Aorta (tissue), 5 donors: ENCODE measurements at regions not wholly inside any gene's neighbourhood (a gene's known extent, or its start where the extent isn't known, plus 50 kb on each side); places are given as distances from the start of the nearest gene placed in this dataset.

Source experiments
- ATAC-seq: fragments of 200-7000 bp; cut with Tn5 transposase; one replicate; pipeline ENCODE4 v1.9.1; 2022; ENCODE audit warnings: moderate library complexity; ENCODE audit not compliant: low FRiP score
- DNase-seq, 2 donors: peaks; one replicate each; pipeline ENCODE4 v3.0.0-alpha.2; 2020
- H3K27ac ChIP-seq, 2 donors: one replicate each; pipeline ENCODE4 v1.5.1; 2013; ENCODE audit warnings: low read length in 2 of 2, mild to moderate bottlenecking in 2 of 2, moderate library complexity in 2 of 2, control low read depth in 1 of 2, inconsistent platforms in 1 of 2, low read depth in 1 of 2
- H3K27me3 ChIP-seq, 2 donors: one replicate each; pipeline ENCODE4 v1.6.1; 2013; ENCODE audit warnings: control low read depth in 1 of 2, low read length in 1 of 2, mild to moderate bottlenecking in 1 of 2, moderate library complexity in 1 of 2; ENCODE audit not compliant: insufficient read depth in 2 of 2, control insufficient read depth in 1 of 2
- H3K36me3 ChIP-seq, 2 donors: one replicate each; pipeline ENCODE4 v1.6.1; 2013; ENCODE audit warnings: control low read depth in 1 of 2, low read length in 1 of 2, mild to moderate bottlenecking in 1 of 2; ENCODE audit not compliant: insufficient read depth in 2 of 2, control insufficient read depth in 1 of 2
- H3K4me1 ChIP-seq, 2 donors: one replicate each; pipeline ENCODE4 v1.6.1; 2013; ENCODE audit warnings: low read length in 2 of 2, control low read depth in 1 of 2, mild to moderate bottlenecking in 1 of 2, moderate library complexity in 1 of 2; ENCODE audit not compliant: insufficient read depth in 2 of 2, control insufficient read depth in 1 of 2
- H3K4me3 ChIP-seq, 2 donors: one replicate each; pipeline ENCODE4 v1.5.1; 2013; ENCODE audit warnings: low read length in 2 of 2, control low read depth in 1 of 2, mild to moderate bottlenecking in 1 of 2
- H3K9me3 ChIP-seq: one replicate; pipeline ENCODE4 v1.6.1; 2013; ENCODE audit warnings: mild to moderate bottlenecking, low read length; ENCODE audit not compliant: control insufficient read depth
- WGBS, 2 donors: extraction: QIAGEN DNeasy Blood & Tissue Kit; methylation state at CpG; one replicate each; pipeline ENCODE4 v1.1.7; 2013; 5-methylcytosine and 5-hydroxymethylcytosine counted together
- intact Hi-C, 2 donors: fragments of 100-400 bp; cut with DNase I; formaldehyde crosslinking; loops; one replicate each; pipeline versions ENCODE4 v1.14.2 to v1.15.0; 2022
- donor health status: healthy with polysubstance abuse.
- donor health status: Bipolar disorder and iron deficiency.
- donor health status: DM: no; HTN: no; CAD: no.
- donor health status: DM: no; HTN: no; CAD: no.
- donor health status: DM: yes; HTN: yes; CAD: no.

- 89 to 92% methylated on average over 3 of the region's 3 CpGs for WGBS, 2 donors
- intact Hi-C loops, result no loop called here
- Histone ChIP-seq H3K9me3 (no peaks in the 10 kb centered on the region), H3K4me1 (no peaks in the 10 kb centered on the region), H3K27ac (no peak overlapping the region), H3K27me3 (no peaks in the 10 kb centered on the region), H3K36me3 (no peaks in the 10 kb centered on the region), H3K4me3 (no peak overlapping the region)
- DNase-seq (no peak), ATAC-seq (no peak)
Observed at GRCh38 chr15:77798847-77799246, 166.1 kb upstream of the LINGO1 start.

GRCh38 chr15:77798151-77798835 is 165.6 kb upstream of the LINGO1 start:
- no peaks in the 10 kb centered on the region for H3K9me3 ChIP-seq
- WGBS, 2 donors, result 79 to 81% methylated on average over 13 of the region's 13 CpGs
- DNase-seq (no peak), ATAC-seq (no peak)
- intact Hi-C loops, result no loop called here
- H3K27ac ChIP-seq, result no peak overlapping the region
- no peaks in the 10 kb centered on the region for H3K27me3 ChIP-seq
- H3K4me3 ChIP-seq, result no peak overlapping the region
- no peaks in the 10 kb centered on the region for H3K4me1 ChIP-seq
- H3K36me3 ChIP-seq, result no peaks in the 10 kb centered on the region

- H3K4me3 ChIP-seq, result no peak overlapping the region
- ATAC-seq (no peak), DNase-seq (no peak)
- no peaks in the 10 kb centered on the region for H3K9me3 ChIP-seq
- H3K27ac ChIP-seq, result no peak overlapping the region
- H3K27me3 ChIP-seq, result no peaks in the 10 kb centered on the region
- H3K36me3 ChIP-seq, result no peaks in the 10 kb centered on the region
- no peaks in the 10 kb centered on the region for H3K4me1 ChIP-seq
- 75 to 77% methylated on average over 8 of the region's 8 CpGs for WGBS, 2 donors
- intact Hi-C loops, result no loop called here
Observed at GRCh38 chr15:77797270-77797669, 164.6 kb upstream of the LINGO1 start.

- H3K9me3 ChIP-seq, result no peaks in the 10 kb centered on the region
- ATAC-seq, result no peak
- intact Hi-C loops, result no loop called here
Observed at GRCh38 chr15:77796046-77796729, 163.5 kb upstream of the LINGO1 start.

GRCh38 chr15:77795446-77795845 is 162.7 kb upstream of the LINGO1 start:
- Histone ChIP-seq H3K27ac (no peak overlapping the region), H3K4me3 (no peak overlapping the region), H3K4me1 (no peaks in the 10 kb centered on the region), H3K36me3 (no peaks in the 10 kb centered on the region), H3K9me3 (no peaks in the 10 kb centered on the region), H3K27me3 (no peaks in the 10 kb centered on the region)
- intact Hi-C loops, result no loop called here
- DNase-seq, result no peak
- ATAC-seq, result no peak
- WGBS, 2 donors, result 35 to 43% methylated on average over 10 of the region's 10 CpGs

More at GRCh38 chr15:77796046-77796729, 163.5 kb upstream of the LINGO1 start:
- Histone ChIP-seq H3K4me3 (no peak overlapping the region), H3K27ac (no peak overlapping the region), H3K27me3 (no peaks in the 10 kb centered on the region), H3K4me1 (no peaks in the 10 kb centered on the region), H3K36me3 (no peaks in the 10 kb centered on the region)
- WGBS, 2 donors, result 66 to 75% methylated on average over 11 of the region's 11 CpGs
- DNase-seq, result no peak

- no peak overlapping the region for H3K4me3 ChIP-seq
- H3K27ac ChIP-seq, result no peak overlapping the region
- no peaks in the 10 kb centered on the region for H3K9me3 ChIP-seq
- intact Hi-C loops, result no loop called here
- H3K27me3 ChIP-seq, result no peaks in the 10 kb centered on the region
- H3K36me3 ChIP-seq, result no peaks in the 10 kb centered on the region
- WGBS, 2 donors, result 69 to 77% methylated on average over 9 of the region's 9 CpGs
- H3K4me1 ChIP-seq, result no peaks in the 10 kb centered on the region
- no peak for DNase-seq
- ATAC-seq, result no peak
Observed at GRCh38 chr15:77791941-77792340, 159.2 kb upstream of the LINGO1 start.

- WGBS, 2 donors, result 46 to 59% methylated on average over 3 of the region's 3 CpGs
- H3K9me3 ChIP-seq, result no peaks in the 10 kb centered on the region
- H3K36me3 ChIP-seq, result no peaks in the 10 kb centered on the region
- H3K27ac ChIP-seq, result no peak overlapping the region
- DNase-seq (no peak), ATAC-seq (no peak)
- H3K4me3 ChIP-seq, result no peak overlapping the region
- H3K27me3 ChIP-seq, result no peaks in the 10 kb centered on the region
- no peaks in the 10 kb centered on the region for H3K4me1 ChIP-seq
- intact Hi-C loops, result no loop called here
Observed at GRCh38 chr15:77790481-77790880, 157.8 kb upstream of the LINGO1 start.

- no peak for DNase-seq
- no peaks in the 10 kb centered on the region for H3K36me3 ChIP-seq
- no peaks in the 10 kb centered on the region for H3K27me3 ChIP-seq
- no peak for ATAC-seq
- no peak overlapping the region for H3K27ac ChIP-seq
- WGBS, 2 donors, result 78% methylated on average over 12 of the region's 12 CpGs
- intact Hi-C loops, result no loop called here
- H3K4me3 ChIP-seq, result no peak overlapping the region
- no peaks in the 10 kb centered on the region for H3K9me3 ChIP-seq
- no peaks in the 10 kb centered on the region for H3K4me1 ChIP-seq
Observed at GRCh38 chr15:77786956-77787355, 154.2 kb upstream of the LINGO1 start.
